Panc1 (cell line): ENCODE measurements at regions not wholly inside any gene's neighbourhood (a gene's known extent, or its start where the extent isn't known, plus 50 kb on each side); places are given as distances from the start of the nearest gene placed in this dataset.

Experiments
- ATAC-seq: fragments of 200-7000 bp; cut with Tn5 transposase; 2 replicates; pipeline ENCODE4 v1.9.1; 2020; ENCODE audit warnings: mild to moderate bottlenecking, moderate library complexity
- BruUV-seq: library from RNA; stranded (reverse); fragments of 400-500 nt; replicated peaks from 2 replicates; lab custom pipeline; 2021; lab: Mats Ljungman, UMichigan
- CTCF ChIA-PET: fragments of 300-600 bp; sonication (Branson Sonifier 250); formaldehyde crosslinking; loops from one replicate; lab custom pipeline; 2022; ENCODE audit warnings: antibody characterized with exemption; lab: Charles Lee
- POLR2A ChIA-PET: fragments of 300-600 bp; sonication (Branson Sonifier 250); formaldehyde crosslinking; loops from one replicate; lab custom pipeline; 2022; ENCODE audit warnings: antibody characterized with exemption; lab: Charles Lee
- DNase-seq: peaks from one replicate; pipeline ENCODE4 v3.0.0-alpha.2; 2010; ENCODE audit warnings: low read depth, low spot score
- H3K27ac ChIP-seq: 2 replicates; pipeline ENCODE4 v1.5.1; 2011; ENCODE audit warnings: mild to moderate bottlenecking, low read length, inconsistent platforms
- H3K27me3 ChIP-seq: fragments of 200-500 bp; sonication (Bioruptor generic); 2 replicates; pipeline ENCODE4 v1.6.0; 2014; ENCODE audit warnings: low read length, inconsistent platforms; ENCODE audit not compliant: control insufficient read depth, insufficient read depth
- H3K36me3 ChIP-seq: fragments of 200-500 bp; sonication (Bioruptor generic); 2 replicates; pipeline ENCODE4 v1.5.1; 2014; ENCODE audit warnings: inconsistent platforms, mild to moderate bottlenecking, low read length, moderate library complexity; ENCODE audit not compliant: control insufficient read depth, insufficient read depth
- H3K4me1 ChIP-seq: 2 replicates; pipeline ENCODE4 v1.5.1; 2011; ENCODE audit warnings: inconsistent platforms, mild to moderate bottlenecking, low read length, moderate library complexity; ENCODE audit not compliant: control insufficient read depth, insufficient read depth
- H3K4me3 ChIP-seq, 2 experiments: 2 replicates each; pipeline ENCODE4 v1.5.1; 2011 to 2012; ENCODE audit warnings: low read depth in 2 of 2, low read length in 2 of 2, mild to moderate bottlenecking in 2 of 2, inconsistent platforms in 1 of 2, moderate library complexity in 1 of 2
- H3K9me3 ChIP-seq: fragments of 200-500 bp; sonication (Bioruptor generic); 2 replicates; pipeline ENCODE4 v1.5.1; 2014; ENCODE audit warnings: low read depth, mild to moderate bottlenecking, inconsistent platforms, low read length, moderate library complexity; ENCODE audit not compliant: control insufficient read depth, insufficient read depth
- CTCF ChIP-seq: fragments of 450-650 bp; IDR thresholded peaks from 2 replicates; pipeline ENCODE4 v1.5.1; 2017; ENCODE audit warnings: mild to moderate bottlenecking
- POLR2AphosphoS5 ChIP-seq: IDR thresholded peaks from 2 replicates; pipeline ENCODE4 v1.6.1; 2012; ENCODE audit warnings: mild to moderate bottlenecking, low read depth, low read length, moderate library complexity
- REST ChIP-seq, 2 experiments: IDR thresholded peaks; 2 replicates each; pipeline ENCODE4 v1.6.1; 2011 to 2012; ENCODE audit warnings: low read depth in 2 of 2, control low read depth in 1 of 2, low read length in 1 of 2, mild to moderate bottlenecking in 1 of 2, moderate library complexity in 1 of 2; ENCODE audit not compliant: insufficient read depth in 1 of 2
- SIN3A ChIP-seq: IDR thresholded peaks from 2 replicates; pipeline ENCODE4 v1.6.1; 2012; ENCODE audit warnings: low read depth, mild to moderate bottlenecking, low read length, moderate library complexity, borderline replicate concordance; ENCODE audit not compliant: insufficient read depth
- TCF7L2 ChIP-seq: IDR thresholded peaks from 2 replicates; pipeline ENCODE4 v1.6.1; 2011; ENCODE audit warnings: mild to moderate bottlenecking, low read depth, low read length, inconsistent platforms
- in situ Hi-C: cut with HindIII; loops from 2 replicates; pipeline ENCODE4 v1.10.0; 2016; ENCODE audit warnings: low sequenced_read_pairs, low pct_unique_long_range_greater_than_20kb
- intact Hi-C: fragments of 100-400 bp; cut with micrococcal nuclease; formaldehyde crosslinking; loops from one replicate; pipeline ENCODE4 v1.10.0; 2022; ENCODE audit not compliant: unreplicated experiment

- Histone ChIP-seq H3K4me1 (no peaks in the 10 kb centered on the region), H3K27me3 (no peaks in the 10 kb centered on the region), H3K36me3 (no peaks in the 10 kb centered on the region), H3K27ac (no peak overlapping the region), H3K4me3 (no peak overlapping the region), H3K9me3 (no peaks in the 10 kb centered on the region)
- ChIA-PET POLR2A (no interaction called here), CTCF (no interaction called here)
- in situ Hi-C loops (no loop called here), intact Hi-C loops (no loop called here)
- ATAC-seq, result no peak
- no peak for DNase-seq
- no peak for TF ChIP-seq TCF7L2
- no TSS peak for BruUV-seq
Measured at GRCh38 chr2:211129798-211130197, 573.4 kb downstream of the CPS1 start.

- POLR2A ChIA-PET, result no interaction called here
- TF ChIP-seq CTCF (no peak), REST (IDR thresholded peaks at IDR 0.05; ENCODE audit: insufficient read depth in 1 of 2, low read depth in 2 of 2, low read length in 1 of 2) (no peak), TCF7L2 (no peak), POLR2AphosphoS5 (no peak), SIN3A (no peak)
- in situ Hi-C loops (no loop called here), intact Hi-C loops (no loop called here)
- H3K27me3 ChIP-seq, result no peaks in the 10 kb centered on the region
- DNase-seq, result no peak
- H3K4me1 ChIP-seq, result no peaks in the 10 kb centered on the region
- H3K4me3 ChIP-seq, result no peak overlapping the region
- CTCF ChIA-PET, result interaction anchor here (0.6 kb wide), 1 partner anchor 11 kb away, joined by 3 read pairs; no protein-coding TSS in a partner anchor
- BruUV-seq, result no TSS peak
- ATAC-seq, result no peak
- H3K36me3 ChIP-seq, result no peaks in the 10 kb centered on the region
- H3K27ac ChIP-seq, result no peak overlapping the region
- H3K9me3 ChIP-seq, result no peaks in the 10 kb centered on the region
Measured at GRCh38 chr2:211132046-211132445, 575.6 kb downstream of the CPS1 start.

- no peak for ATAC-seq
- intact Hi-C loops, result no loop called here
- ChIA-PET POLR2A (no interaction called here), CTCF (interaction anchor here (0.6 kb wide), 1 partner anchor 11 kb away, joined by 3 read pairs; no protein-coding TSS in a partner anchor)
- H3K4me3 ChIP-seq, result no peak overlapping the region
- no peaks in the 10 kb centered on the region for H3K9me3 ChIP-seq
- H3K4me1 ChIP-seq, result no peaks in the 10 kb centered on the region
- in situ Hi-C loops, result no loop called here
- H3K27ac ChIP-seq, result no peak overlapping the region
- no TSS peak for BruUV-seq
- TF ChIP-seq CTCF, result no peak
- TF ChIP-seq TCF7L2, result no peak
- no peak for TF ChIP-seq SIN3A
- TF ChIP-seq POLR2AphosphoS5, result no peak
- TF ChIP-seq REST (IDR thresholded peaks at IDR 0.05; ENCODE audit: insufficient read depth in 1 of 2, low read depth in 2 of 2, low read length in 1 of 2), result no peak
- DNase-seq, result no peak
- no peaks in the 10 kb centered on the region for H3K27me3 ChIP-seq
- H3K36me3 ChIP-seq, result no peaks in the 10 kb centered on the region
Measured at GRCh38 chr2:211132573-211132972, 576.2 kb downstream of the CPS1 start.
